ENCODE measurements at regions not wholly inside any gene's neighbourhood (a gene's known extent, or its start where the extent isn't known, plus 50 kb on each side); places are given as distances from the start of the nearest gene placed in this dataset.

DNA sequence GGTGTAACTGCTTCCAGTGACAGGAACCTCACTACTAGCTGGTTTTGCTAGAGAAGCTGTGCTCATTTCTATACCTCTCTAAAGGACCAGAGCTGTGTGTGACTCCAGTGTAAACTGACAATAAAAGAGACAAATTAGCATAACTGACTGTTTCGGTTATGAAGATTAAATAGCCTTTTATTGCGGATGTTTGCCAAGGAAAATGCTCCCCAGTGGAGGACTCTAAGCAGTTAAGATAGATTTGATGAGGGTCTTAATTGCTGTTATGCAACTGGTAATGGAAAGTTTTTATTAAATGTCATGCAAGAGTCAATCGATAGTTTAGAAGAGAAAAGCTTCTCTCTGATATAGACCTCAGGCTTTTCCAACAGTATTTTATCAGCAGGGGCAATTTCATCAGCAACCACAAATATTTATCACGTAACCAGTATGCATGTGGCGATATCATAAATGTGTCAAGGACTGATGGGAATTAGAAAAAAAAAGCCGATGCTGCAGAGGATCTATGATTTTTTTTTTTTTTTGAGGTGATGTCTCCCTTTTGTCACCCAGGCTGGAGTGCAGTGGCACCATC lies 275.2 kb upstream of the DMAC1 start:
- DNase-seq: no peak

GRCh38 chr9:8071445-8071798 lies 271.8 kb upstream of the DMAC1 start:
- no peak for DNase-seq

DNA sequence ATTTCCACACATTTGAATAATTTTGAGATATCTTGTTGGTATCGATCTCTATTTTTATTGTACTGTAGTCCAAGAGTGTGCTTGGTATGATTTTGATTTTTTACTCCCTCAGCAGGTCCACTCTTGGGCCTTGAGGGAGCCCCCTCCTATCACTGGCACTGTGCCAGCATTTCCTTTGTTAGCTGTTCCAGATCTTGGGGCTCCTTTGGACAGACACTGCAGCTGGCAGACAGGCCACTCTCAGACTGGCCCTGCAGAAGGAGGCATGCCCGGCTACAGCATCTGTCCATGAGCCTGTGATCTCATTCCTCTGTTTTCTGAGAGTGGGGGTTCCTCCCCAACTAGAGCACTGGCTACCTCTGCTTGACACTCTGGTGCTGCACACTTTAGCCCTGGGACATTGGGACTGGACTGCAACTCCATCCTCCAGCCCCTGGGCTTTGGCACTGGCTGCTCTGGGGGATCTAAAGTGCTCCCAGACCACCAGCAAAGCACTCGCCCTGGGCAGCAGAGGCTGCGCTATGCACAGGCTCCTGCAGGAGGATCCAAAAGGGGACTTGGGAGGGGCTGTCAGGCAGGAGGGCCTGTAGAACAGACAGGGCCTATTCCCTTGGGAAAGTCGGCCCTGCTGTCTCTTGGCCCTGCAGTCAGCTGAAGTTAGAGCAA lies 271.3 kb upstream of the DMAC1 start:
- no peak for DNase-seq

GRCh38 chr9:8062459-8062858 lies 262.9 kb upstream of the DMAC1 start:
- no peak for DNase-seq

DNA sequence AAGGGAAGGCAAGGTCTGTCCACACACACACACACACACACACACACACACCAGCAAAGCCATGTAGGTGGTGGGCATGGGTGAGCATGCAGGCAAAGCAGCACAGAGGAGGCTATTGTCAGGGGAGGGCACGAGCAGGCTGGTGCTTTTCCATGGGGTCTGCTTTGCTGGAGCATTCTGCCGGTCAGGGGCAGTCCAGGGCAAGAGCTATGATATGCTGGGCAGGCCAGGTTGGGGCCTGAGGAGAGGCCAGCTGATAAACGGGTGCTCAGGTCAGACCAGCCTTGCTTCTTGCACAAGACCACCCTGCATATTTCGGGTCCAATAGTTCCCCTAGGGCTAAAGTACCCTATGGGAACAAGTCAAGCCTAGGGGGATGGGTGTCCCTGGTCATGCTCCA lies 253.9 kb upstream of the DMAC1 start:
- no peak for DNase-seq

- no peak for DNase-seq
Measured at GRCh38 chr9:8052991-8053390, 253.4 kb upstream of the DMAC1 start.

GRCh38 chr9:8037745-8038144 lies 238.2 kb upstream of the DMAC1 start:
- no peak for DNase-seq

DNA sequence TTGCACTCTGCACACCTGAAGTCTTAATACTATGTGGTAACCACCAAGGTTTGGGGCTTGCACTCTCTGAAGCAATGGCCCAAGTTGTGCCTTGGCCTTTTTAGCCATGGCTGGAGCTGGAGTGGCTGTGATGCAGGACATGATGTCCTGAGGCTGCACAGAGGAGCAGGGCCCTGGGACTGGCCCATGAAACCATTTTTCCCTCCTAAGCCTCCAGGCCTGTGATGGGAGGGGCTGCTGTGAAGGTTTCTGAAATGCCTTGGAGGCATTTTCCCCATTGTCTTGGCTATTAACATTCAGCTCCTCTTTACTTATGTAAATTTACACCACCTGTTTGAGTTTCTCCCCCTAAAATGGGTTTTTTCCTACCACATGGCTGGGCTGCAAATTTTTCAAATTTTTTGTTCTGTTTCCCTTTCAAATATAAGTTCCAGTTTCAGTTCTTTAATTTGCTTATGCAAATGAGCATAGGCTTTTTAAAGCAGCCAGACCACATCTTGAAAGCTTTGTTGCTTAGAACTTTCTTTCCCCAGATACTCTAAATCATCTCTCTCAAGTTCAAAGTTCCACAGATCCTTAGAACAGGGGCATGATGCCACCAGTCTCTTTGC lies 237.4 kb upstream of the DMAC1 start:
- peak in 1 of 2 donors; percentile 2 for DNase-seq

- no peak for DNase-seq
Measured at GRCh38 chr9:8033794-8034193, 234.2 kb upstream of the DMAC1 start.

DNA sequence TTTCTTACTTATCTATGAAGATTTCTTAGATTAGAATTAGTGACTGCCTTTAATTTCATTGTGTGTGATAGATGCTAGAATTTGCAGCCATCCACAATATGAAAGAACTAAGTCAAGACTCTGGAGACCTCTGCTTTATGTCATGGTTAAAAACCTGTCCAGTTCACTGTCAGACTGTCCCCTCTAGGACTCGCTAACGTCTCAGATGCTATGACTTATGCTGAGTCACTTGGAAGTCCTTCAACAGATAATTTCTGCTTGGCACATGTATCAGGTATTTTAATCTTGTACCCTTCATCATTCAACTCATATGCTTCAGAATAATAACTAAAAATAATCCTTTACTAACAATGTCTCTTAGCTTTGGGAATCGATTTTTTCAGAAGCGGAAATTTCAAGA lies 230.5 kb upstream of the DMAC1 start:
- DNase-seq: no peak

DNA sequence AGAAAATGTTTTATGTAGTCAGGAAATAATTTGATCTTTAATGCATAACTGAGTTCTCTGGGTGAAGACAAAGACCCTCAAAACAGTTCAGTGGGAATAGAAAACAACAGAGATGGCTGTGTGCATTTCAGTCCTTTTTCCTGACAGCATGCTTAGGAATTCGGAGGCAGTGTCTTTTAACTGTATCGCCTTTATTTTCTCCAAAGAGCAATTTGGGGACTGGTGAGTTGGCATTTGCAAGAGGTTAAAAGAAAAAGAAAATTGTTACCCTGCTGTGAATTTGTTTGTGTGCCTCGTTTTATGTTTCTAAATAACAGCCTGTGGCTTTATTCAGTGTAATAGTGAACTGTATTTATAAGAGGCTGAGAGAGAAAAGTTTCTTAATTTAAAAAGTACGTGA lies 227.8 kb upstream of the DMAC1 start:
- DNase-seq: no peak

DNA sequence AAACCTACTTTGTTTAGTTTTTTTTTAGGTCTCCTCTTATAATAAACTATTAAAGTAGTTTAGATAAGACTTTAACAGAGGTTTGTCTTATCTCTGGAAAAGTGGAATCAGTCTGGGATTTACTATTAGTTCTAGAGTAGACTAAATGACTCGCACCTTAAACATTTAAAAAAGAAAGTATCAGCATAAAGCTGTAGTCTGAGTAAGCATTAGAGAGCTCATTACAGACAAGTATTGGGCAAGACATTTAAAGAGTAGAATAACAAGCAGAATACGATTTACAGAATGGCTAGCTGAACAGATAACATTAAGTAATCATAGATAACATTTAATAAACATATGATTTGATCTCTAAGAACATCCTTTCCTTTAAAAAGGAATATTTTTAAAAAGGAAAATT lies 226.0 kb upstream of the DMAC1 start:
- DNase-seq: no peak

GRCh38 chr9:8020186-8020585 lies 220.6 kb upstream of the DMAC1 start:
- no peak for DNase-seq

GRCh38 chr9:8019636-8020035 lies 220.1 kb upstream of the DMAC1 start:
- no peak for DNase-seq

GRCh38 chr9:8014997-8015682 lies 215.6 kb upstream of the DMAC1 start:
- no peak for DNase-seq

GRCh38 chr9:8012986-8013385 lies 213.4 kb upstream of the DMAC1 start:
- DNase-seq: no peak

- DNase-seq: no peak
Measured at GRCh38 chr9:8011974-8012373, 212.4 kb upstream of the DMAC1 start.

- DNase-seq: no peak
Measured at GRCh38 chr9:7996558-7996957, 197.0 kb upstream of the DMAC1 start.

GRCh38 chr9:7988644-7989280 lies 189.2 kb upstream of the DMAC1 start:
- no peak for DNase-seq

- DNase-seq: no peak
Measured at GRCh38 chr9:7984692-7985091, 185.1 kb upstream of the DMAC1 start.

GRCh38 chr9:7984203-7984602 lies 184.6 kb upstream of the DMAC1 start:
- DNase-seq: no peak

- no peak for DNase-seq
Measured at GRCh38 chr9:7983490-7983889, 183.9 kb upstream of the DMAC1 start.

GRCh38 chr9:7982907-7983306 lies 183.3 kb upstream of the DMAC1 start:
- DNase-seq: peak in 1 of 2 donors; percentile 25
